Rectal smooth muscle tissue (tissue), 1 donor: ENCODE measurements at regions not wholly inside any gene's neighbourhood (a gene's known extent, or its start where the extent isn't known, plus 50 kb on each side); places are given as distances from the start of the nearest gene placed in this dataset.
"Not testable (repeated sequence)": the region's sequence is repeated elsewhere in the genome, so short reads cannot be mapped to it uniquely, and the experiment has no call there.

Experiments used
- H3K27ac ChIP-seq: one replicate; pipeline ENCODE4 v1.7.0; 2013; ENCODE audit warnings: low read depth, low read length, inconsistent platforms
- H3K27me3 ChIP-seq: one replicate; pipeline ENCODE4 v1.7.0; 2013; ENCODE audit warnings: low read length; ENCODE audit not compliant: control insufficient read depth, insufficient read depth
- H3K36me3 ChIP-seq: one replicate; pipeline ENCODE4 v1.7.0; 2013; ENCODE audit warnings: low read length; ENCODE audit not compliant: control insufficient read depth, insufficient read depth
- H3K4me1 ChIP-seq: one replicate; pipeline ENCODE4 v1.7.0; 2013; ENCODE audit warnings: low read length; ENCODE audit not compliant: control insufficient read depth, insufficient read depth
- H3K4me3 ChIP-seq: one replicate; pipeline ENCODE4 v1.7.0; 2013; ENCODE audit warnings: low read length
- H3K9ac ChIP-seq: one replicate; pipeline ENCODE4 v1.7.0; 2013; ENCODE audit warnings: low read length

DNA sequence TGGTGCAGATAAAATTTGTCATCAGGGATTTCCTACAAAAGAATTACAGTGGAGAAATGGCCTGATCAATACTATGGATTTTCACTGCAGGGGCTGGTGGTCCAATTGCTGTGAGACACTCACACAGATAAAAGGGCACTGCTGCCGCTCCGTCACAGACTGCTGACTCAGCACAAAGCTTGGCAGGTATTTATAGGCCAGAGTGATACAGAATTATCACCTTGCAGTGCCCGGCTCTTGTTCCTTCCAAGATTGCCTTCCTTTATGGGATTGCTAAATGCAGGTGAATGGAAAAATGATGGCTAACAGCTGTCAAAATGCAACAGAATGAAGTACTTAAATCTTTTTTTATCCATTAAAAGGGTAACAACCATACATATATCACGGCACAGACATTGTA lies 247.8 kb upstream of the ZFP64 start:
- Histone ChIP-seq H3K9ac (no peak overlapping the region), H3K36me3 (no peaks in the 10 kb centered on the region)

GRCh38 chr20:52438326-52438963 lies 246.9 kb upstream of the ZFP64 start:
- no peaks in the 10 kb centered on the region for H3K27me3 ChIP-seq
- H3K4me1 ChIP-seq: no peaks in the 10 kb centered on the region
- H3K9ac ChIP-seq: no peak overlapping the region
- no peak overlapping the region for H3K27ac ChIP-seq
- no peak overlapping the region for H3K4me3 ChIP-seq
- no peaks in the 10 kb centered on the region for H3K36me3 ChIP-seq

More for the DNA sequence above, 247.8 kb upstream of the ZFP64 start:
- Histone ChIP-seq H3K27ac (no peak overlapping the region), H3K4me3 (no peak overlapping the region), H3K4me1 (no peaks in the 10 kb centered on the region), H3K27me3 (no peaks in the 10 kb centered on the region)

GRCh38 chr20:52434453-52434852 lies 242.9 kb upstream of the ZFP64 start:
- no peaks in the 10 kb centered on the region for H3K36me3 ChIP-seq
- H3K27ac ChIP-seq: no peak overlapping the region
- H3K4me3 ChIP-seq: no peak overlapping the region
- no peaks in the 10 kb centered on the region for H3K4me1 ChIP-seq
- H3K27me3 ChIP-seq: no peaks in the 10 kb centered on the region
- H3K9ac ChIP-seq: no peak overlapping the region

- Histone ChIP-seq H3K4me3 (no peak overlapping the region), H3K4me1 (no peaks in the 10 kb centered on the region), H3K27me3 (no peaks in the 10 kb centered on the region), H3K36me3 (no peaks in the 10 kb centered on the region), H3K27ac (no peak overlapping the region), H3K9ac (no peak overlapping the region)
Measured at GRCh38 chr20:52434041-52434425, 242.5 kb upstream of the ZFP64 start.

- H3K36me3 ChIP-seq: no peaks in the 10 kb centered on the region
- H3K4me3 ChIP-seq: no peak overlapping the region
- H3K4me1 ChIP-seq: no peaks in the 10 kb centered on the region
- H3K27ac ChIP-seq: no peak overlapping the region
- H3K27me3 ChIP-seq: no peaks in the 10 kb centered on the region
- no peak overlapping the region for H3K9ac ChIP-seq
Measured at GRCh38 chr20:52433326-52434040, 241.9 kb upstream of the ZFP64 start.

- H3K27ac ChIP-seq: no peak overlapping the region
Measured at GRCh38 chr20:52432740-52433139, 241.2 kb upstream of the ZFP64 start.

GRCh38 chr20:52429029-52429428 lies 237.4 kb upstream of the ZFP64 start:
- Histone ChIP-seq H3K36me3 (no peaks in the 10 kb centered on the region), H3K9ac (no peak overlapping the region), H3K27me3 (no peaks in the 10 kb centered on the region), H3K27ac (no peak overlapping the region), H3K4me1 (no peaks in the 10 kb centered on the region), H3K4me3 (no peak overlapping the region)

More at GRCh38 chr20:52432740-52433139, 241.2 kb upstream of the ZFP64 start:
- Histone ChIP-seq H3K36me3 (no peaks in the 10 kb centered on the region), H3K27me3 (no peaks in the 10 kb centered on the region), H3K4me3 (no peak overlapping the region), H3K9ac (no peak overlapping the region), H3K4me1 (no peaks in the 10 kb centered on the region)

- no peaks in the 10 kb centered on the region for H3K4me1 ChIP-seq
- H3K27ac ChIP-seq: no peak overlapping the region
- H3K36me3 ChIP-seq: no peaks in the 10 kb centered on the region
- no peaks in the 10 kb centered on the region for H3K27me3 ChIP-seq
- no peak overlapping the region for H3K4me3 ChIP-seq
- H3K9ac ChIP-seq: no peak overlapping the region
Measured at GRCh38 chr20:52427960-52428359, 236.4 kb upstream of the ZFP64 start.

DNA sequence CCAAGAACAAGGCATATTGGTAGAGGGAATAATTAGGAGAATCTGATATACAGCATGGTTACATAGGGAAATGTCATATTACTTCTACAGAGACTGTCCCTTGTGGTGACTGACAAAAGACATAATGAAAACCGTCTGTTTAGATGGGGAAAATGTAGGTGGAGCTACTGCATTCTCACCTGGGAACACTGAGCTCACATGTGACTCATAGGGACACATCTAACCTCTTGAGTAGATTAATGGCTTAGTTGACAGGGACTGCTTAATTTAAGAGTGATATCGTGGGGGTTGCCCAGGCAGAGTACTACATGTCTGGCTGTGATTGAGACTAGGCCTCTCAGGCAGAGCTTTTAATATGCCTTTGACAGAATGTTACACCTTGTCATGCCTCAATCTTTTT lies 235.3 kb upstream of the ZFP64 start:
- Histone ChIP-seq H3K36me3 (no peaks in the 10 kb centered on the region), H3K9ac (no peak overlapping the region), H3K4me1 (no peaks in the 10 kb centered on the region), H3K4me3 (no peak overlapping the region), H3K27ac (no peak overlapping the region), H3K27me3 (no peaks in the 10 kb centered on the region)

DNA sequence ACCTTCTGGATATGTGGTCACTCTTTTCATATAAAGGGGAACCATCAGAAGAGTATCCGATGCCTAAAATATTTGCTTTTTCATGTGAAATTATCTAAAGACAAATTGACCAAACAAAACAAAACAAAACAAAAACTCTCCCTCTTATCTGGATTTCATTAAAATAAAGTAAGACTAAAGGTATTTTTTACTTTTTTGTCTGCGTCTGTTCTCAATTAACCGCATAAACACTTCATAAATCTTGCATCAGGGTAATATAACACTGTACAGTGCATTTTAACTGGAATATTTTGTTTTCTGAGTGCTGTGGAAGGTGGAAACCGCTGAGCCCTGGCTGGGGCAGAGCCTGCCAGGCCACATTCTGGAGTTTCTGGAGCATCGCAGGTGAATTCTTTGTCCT lies 234.1 kb upstream of the ZFP64 start:
- Histone ChIP-seq H3K4me1 (no peaks in the 10 kb centered on the region), H3K4me3 (no peak overlapping the region), H3K36me3 (no peaks in the 10 kb centered on the region), H3K9ac (no peak overlapping the region), H3K27ac (no peak overlapping the region), H3K27me3 (no peaks in the 10 kb centered on the region)

- H3K27ac ChIP-seq: no peak overlapping the region
- H3K36me3 ChIP-seq: no peaks in the 10 kb centered on the region
- no peak overlapping the region for H3K9ac ChIP-seq
- H3K4me3 ChIP-seq: no peak overlapping the region
- no peaks in the 10 kb centered on the region for H3K4me1 ChIP-seq
- H3K27me3 ChIP-seq: no peaks in the 10 kb centered on the region
Measured at GRCh38 chr20:52425253-52425652, 233.7 kb upstream of the ZFP64 start.

DNA sequence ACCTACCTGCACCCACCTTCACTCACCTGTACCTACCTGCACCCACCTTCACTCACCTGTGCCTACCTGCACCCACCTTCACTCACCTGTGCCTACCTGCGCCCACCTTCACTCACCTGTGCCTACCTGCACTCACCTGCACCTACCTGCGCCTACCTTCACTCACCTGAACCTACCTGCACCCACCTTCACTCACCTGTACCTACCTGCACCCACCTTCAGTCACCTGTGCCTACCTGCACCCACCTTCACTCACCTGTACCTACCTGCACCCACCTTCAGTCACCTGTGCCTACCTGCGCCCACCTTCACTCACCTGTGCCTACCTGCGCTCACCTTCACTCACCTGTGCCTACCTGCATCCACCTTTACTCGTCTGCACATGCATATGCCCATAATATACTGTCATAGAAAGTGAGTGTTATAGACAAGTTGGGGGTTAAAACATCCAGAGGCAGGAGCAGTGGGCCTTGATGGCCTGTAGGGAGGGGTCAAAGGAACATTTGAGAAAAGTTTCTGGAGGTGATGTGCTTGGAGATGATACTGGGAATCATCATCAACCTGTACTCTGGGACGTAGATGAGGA lies 232.9 kb upstream of the ZFP64 start:
- H3K9ac ChIP-seq, H3K4me1 ChIP-seq, H3K4me3 ChIP-seq, H3K27ac ChIP-seq, H3K27me3 ChIP-seq, H3K36me3 ChIP-seq: not testable (repeated sequence)
